IMR-90 (cell line): ENCODE measurements at regions not wholly inside any gene's neighbourhood (a gene's known extent, or its start where the extent isn't known, plus 50 kb on each side); places are given as distances from the start of the nearest gene placed in this dataset.

ENCODE experiments used
- ATAC-seq: fragments of 200-7000 bp; cut with Tn5 transposase; 2 replicates; pipeline ENCODE4 v1.9.1; 2020; ENCODE audit warnings: low read depth, mild to moderate bottlenecking, moderate library complexity
- BruUV-seq: library from RNA; stranded (reverse); fragments of 400-500 nt; replicated peaks from 2 replicates; lab custom pipeline; 2021; lab: Mats Ljungman, UMichigan
- CTCF ChIA-PET: fragments of 300-600 bp; formaldehyde crosslinking; extraction: SDS; loops from one replicate; lab custom pipeline; 2021; ENCODE audit warnings: antibody characterized with exemption; lab: Yijun Ruan, JAX
- POLR2A ChIA-PET: fragments of 300-600 bp; sonication (Branson Sonifier 250); formaldehyde crosslinking; loops from one replicate; lab custom pipeline; 2022; ENCODE audit warnings: antibody characterized with exemption; ENCODE audit not compliant: unreplicated experiment; lab: Charles Lee
- DNase-seq: peaks from one replicate; pipeline ENCODE4 v3.0.0; 2013
- H2AFZ ChIP-seq: replicated peaks from 2 replicates; pipeline ENCODE3; 2013; ENCODE audit warnings: low read length, mild to moderate bottlenecking; ENCODE audit not compliant: poor library complexity
- H2AK5ac ChIP-seq: 2 replicates; pipeline ENCODE4 v1.6.1; 2013; ENCODE audit warnings: low read depth, low read length, inconsistent platforms
- H2AK9ac ChIP-seq: replicated peaks from 2 replicates; pipeline ENCODE3; 2013; ENCODE audit warnings: mild to moderate bottlenecking, low read depth, low read length, moderate library complexity; ENCODE audit not compliant: poor library complexity
- H2BK120ac ChIP-seq: 2 replicates; pipeline ENCODE4 v1.6.1; 2013; ENCODE audit warnings: low read depth, low read length, inconsistent platforms
- H2BK15ac ChIP-seq: 3 replicates; pipeline ENCODE4 v1.6.1; 2013; ENCODE audit warnings: low read depth, low read length, inconsistent platforms
- H2BK20ac ChIP-seq: 2 replicates; pipeline ENCODE4 v1.6.1; 2013; ENCODE audit warnings: low read depth, mild to moderate bottlenecking, inconsistent platforms, low read length, moderate library complexity
- H2BK5ac ChIP-seq: 2 replicates; pipeline ENCODE4 v1.6.1; 2013; ENCODE audit warnings: mild to moderate bottlenecking, low read depth, low read length, inconsistent platforms; ENCODE audit not compliant: poor library complexity, severe bottlenecking
- H3K14ac ChIP-seq: replicated peaks from 2 replicates; pipeline ENCODE4 v1.6.1; 2013; ENCODE audit warnings: low read depth, low read length, inconsistent platforms
- H3K18ac ChIP-seq: 2 replicates; pipeline ENCODE4 v1.6.1; 2013; ENCODE audit warnings: low read depth, low read length, control low read depth
- H3K23ac ChIP-seq: 2 replicates; pipeline ENCODE4 v1.6.1; 2013; ENCODE audit warnings: low read depth, low read length, inconsistent platforms
- H3K27ac ChIP-seq: 2 replicates; pipeline ENCODE4 v1.5.1; 2013; ENCODE audit warnings: mild to moderate bottlenecking, control low read depth, low read length; ENCODE audit not compliant: insufficient read depth
- H3K27me3 ChIP-seq: 2 replicates; pipeline ENCODE4 v1.6.1; 2013; ENCODE audit warnings: low read length; ENCODE audit not compliant: control insufficient read depth, insufficient read depth
- H3K36me3 ChIP-seq: 2 replicates; pipeline ENCODE4 v1.6.1; 2013; ENCODE audit warnings: low read length, mixed read lengths; ENCODE audit not compliant: control insufficient read depth, insufficient read depth
- H3K4ac ChIP-seq: 2 replicates; pipeline ENCODE4 v1.6.1; 2013; ENCODE audit warnings: low read depth, low read length, inconsistent platforms
- H3K4me1 ChIP-seq: 2 replicates; pipeline ENCODE4 v1.6.1; 2013; ENCODE audit warnings: low read length, mixed read lengths; ENCODE audit not compliant: control insufficient read depth, insufficient read depth
- H3K4me2 ChIP-seq: 2 replicates; pipeline ENCODE4 v1.6.1; 2013; ENCODE audit warnings: low read depth, mild to moderate bottlenecking, control low read depth, low read length, moderate library complexity
- H3K4me3 ChIP-seq: 2 replicates; pipeline ENCODE4 v1.5.1; 2013; ENCODE audit warnings: low read depth, mild to moderate bottlenecking, control low read depth, low read length, moderate library complexity; ENCODE audit not compliant: insufficient read depth
- H3K56ac ChIP-seq: 2 replicates; pipeline ENCODE4 v1.6.1; 2013; ENCODE audit warnings: low read length, inconsistent platforms; ENCODE audit not compliant: insufficient read depth; ENCODE audit errors: extremely low read depth
- H3K79me1 ChIP-seq, 2 experiments: 2 replicates each; pipeline ENCODE4 v1.6.1; 2013; ENCODE audit warnings: low read length in 2 of 2, inconsistent platforms in 1 of 2, low read depth in 1 of 2
- H3K9ac ChIP-seq: 2 replicates; pipeline ENCODE4 v1.6.1; 2013; ENCODE audit warnings: low read depth, low read length, control low read depth
- H3K9me1 ChIP-seq: 2 replicates; pipeline ENCODE4 v1.6.1; 2013; ENCODE audit warnings: low read length, inconsistent platforms; ENCODE audit not compliant: insufficient read depth
- H3K9me3 ChIP-seq: 2 replicates; pipeline ENCODE4 v1.6.1; 2013; ENCODE audit warnings: low read length; ENCODE audit not compliant: control insufficient read depth, insufficient read depth
- H4K20me1 ChIP-seq: 2 replicates; pipeline ENCODE4 v1.6.1; 2013; ENCODE audit warnings: low read length, inconsistent platforms; ENCODE audit not compliant: insufficient read depth
- H4K5ac ChIP-seq: 2 replicates; pipeline ENCODE4 v1.6.1; 2013; ENCODE audit warnings: mild to moderate bottlenecking, low read depth, low read length, control low read depth
- H4K8ac ChIP-seq, 2 experiments: 2 replicates each; pipeline ENCODE4 v1.6.1; 2013; ENCODE audit warnings: low read depth in 2 of 2, low read length in 2 of 2, control low read depth in 1 of 2, inconsistent platforms in 1 of 2
- H4K91ac ChIP-seq: 2 replicates; pipeline ENCODE4 v1.6.1; 2013; ENCODE audit warnings: low read depth, low read length, inconsistent platforms; ENCODE audit not compliant: insufficient read depth
- BHLHE40 ChIP-seq: fragments of 150-350 bp; IDR thresholded peaks from 2 replicates; pipeline ENCODE4 v1.6.1; 2016; ENCODE audit warnings: mild to moderate bottlenecking, low read depth, low read length
- CEBPB ChIP-seq: IDR thresholded peaks from 2 replicates; pipeline ENCODE4 v1.6.1; 2012; ENCODE audit warnings: low read depth, low read length, improper control_type of control experiment
- CHD1 ChIP-seq: IDR thresholded peaks from 2 replicates; pipeline ENCODE4 v1.6.1; 2012; ENCODE audit warnings: low read depth, low read length, improper control_type of control experiment
- FOS ChIP-seq: fragments of 150-350 bp; IDR thresholded peaks from 2 replicates; pipeline ENCODE4 v1.6.1; 2016; ENCODE audit warnings: low read depth, low read length
- MAFK ChIP-seq: IDR thresholded peaks from 2 replicates; pipeline ENCODE4 v1.6.1; 2012; ENCODE audit warnings: low read depth, low read length, improper control_type of control experiment
- MAZ ChIP-seq: IDR thresholded peaks from 2 replicates; pipeline ENCODE4 v1.6.1; 2012; ENCODE audit warnings: low read depth, mild to moderate bottlenecking, low read length, improper control_type of control experiment, moderate library complexity, borderline replicate concordance
- MXI1 ChIP-seq: IDR thresholded peaks from 2 replicates; pipeline ENCODE4 v1.6.1; 2012; ENCODE audit warnings: low read depth, mild to moderate bottlenecking, low read length, moderate library complexity, borderline replicate concordance
- NFE2L2 ChIP-seq: fragments of 150-350 bp; IDR thresholded peaks from 2 replicates; pipeline ENCODE4 v1.6.1; 2016; ENCODE audit warnings: low read depth, mild to moderate bottlenecking, low read length
- POLR2A ChIP-seq: IDR thresholded peaks from 2 replicates; pipeline ENCODE4 v1.6.1; 2012; ENCODE audit warnings: mild to moderate bottlenecking, low read depth, low read length
- RAD21 ChIP-seq: IDR thresholded peaks from 2 replicates; pipeline ENCODE4 v1.6.1; 2012; ENCODE audit warnings: low read length, improper control_type of control experiment
- RCOR1 ChIP-seq: IDR thresholded peaks from 2 replicates; pipeline ENCODE4 v1.6.1; 2012; ENCODE audit warnings: mild to moderate bottlenecking, low read length, improper control_type of control experiment; ENCODE audit not compliant: insufficient replicate concordance
- RFX5 ChIP-seq: IDR thresholded peaks from 2 replicates; pipeline ENCODE4 v1.8.0; 2012; ENCODE audit warnings: low read depth, mild to moderate bottlenecking, low read length, moderate library complexity
- SMC3 ChIP-seq: fragments of 150-350 bp; IDR thresholded peaks from 2 replicates; pipeline ENCODE4 v1.6.1; 2016; ENCODE audit warnings: low read depth, mild to moderate bottlenecking, antibody characterized with exemption, low read length, moderate library complexity
- USF2 ChIP-seq: fragments of 150-350 bp; IDR thresholded peaks from 2 replicates; pipeline ENCODE4 v1.6.1; 2017; ENCODE audit warnings: mild to moderate bottlenecking, antibody characterized with exemption, low read length, low read depth
- WGBS, 2 experiments: methylation state at CpG; one replicate each; pipeline versions ENCODE4 v1.1.5 to v1.1.7; 2013; ENCODE audit warnings: missing lambda C conversion rate in 2 of 2; ENCODE audit not compliant: insufficient read length in 1 of 2; ENCODE audit errors: extremely low coverage in 2 of 2; 5-methylcytosine and 5-hydroxymethylcytosine counted together
- dilution Hi-C: fragments of 300-500 bp; cut with HindIII; formaldehyde crosslinking; loops from one replicate; pipeline ENCODE4 v1.14.3; 2018; ENCODE audit warnings: low sequenced_read_pairs; ENCODE audit not compliant: unreplicated experiment
- in situ Hi-C: fragments of 300-500 bp; cut with MboI; formaldehyde crosslinking; loops from 3 replicates; pipeline ENCODE4 v1.14.3; 2019; ENCODE audit warnings: low sequenced_read_pairs, inconsistent platforms, mixed read lengths
- intact Hi-C: fragments of 100-400 bp; cut with micrococcal nuclease; formaldehyde crosslinking; loops from 2 replicates; pipeline ENCODE4 v1.10.0; 2022
- TF ChIP-seq, protein P1 (sequence below): fragments of 150-350 bp; IDR thresholded peaks from 2 replicates; pipeline ENCODE4 v1.6.1; 2016; ENCODE audit warnings: low read depth, mild to moderate bottlenecking, low read length, moderate library complexity, borderline replicate concordance
- TF ChIP-seq, protein P2 (sequence below): conservative IDR thresholded peaks from 2 replicates; pipeline ENCODE4 v1.5.1; 2012; ENCODE audit warnings: mild to moderate bottlenecking, low read depth, low read length, improper control_type of control experiment

GRCh38 chr9:78940121-78940855, 631.5 kb upstream of the TLE4 start:
- H2BK120ac ChIP-seq: no peak overlapping the region
- H3K9me3 ChIP-seq: no peaks in the 10 kb centered on the region
- DNase-seq: no peak
- CTCF ChIA-PET: interaction anchor here (1.2 kb wide), 1 partner anchor 20 kb away, joined by 3 read pairs; no protein-coding TSS in a partner anchor
- H3K18ac ChIP-seq: no peak overlapping the region
- POLR2A ChIA-PET: no interaction called here
- WGBS, 2 experiments: no CpG with 5 or more reads among the region's 4 CpGs
- no peak overlapping the region for H2AK9ac ChIP-seq
- no peak overlapping the region for H3K4me3 ChIP-seq
- H4K91ac ChIP-seq: no peak overlapping the region
- H2BK20ac ChIP-seq: 0 out of 2 replicates have a peak overlapping the region, but pooled peaks have one; percentile 24
- no peak overlapping the region for H2BK15ac ChIP-seq
- no peaks in the 10 kb centered on the region for H3K79me1 ChIP-seq
- no peak overlapping the region for H4K5ac ChIP-seq
- H2BK5ac ChIP-seq: no peak overlapping the region
- dilution Hi-C loops: no loop called here
- in situ Hi-C loops: no loop called here
- no peak overlapping the region for H2AFZ ChIP-seq
- H3K36me3 ChIP-seq: no peaks in the 10 kb centered on the region
- no peak overlapping the region for H3K27ac ChIP-seq
- H4K8ac ChIP-seq: no peak overlapping the region
- H4K20me1 ChIP-seq: no peaks in the 10 kb centered on the region
- BruUV-seq: no TSS peak
- intact Hi-C loops: no loop called here
- H3K4ac ChIP-seq: no peak overlapping the region
- H3K4me1 ChIP-seq: peaks cover 2% of the 10 kb centered on the region; the same call in 1 of the 2 replicates
- no peaks in the 10 kb centered on the region for H3K27me3 ChIP-seq
- ATAC-seq: no peak
- H3K4me2 ChIP-seq: no peak overlapping the region
- TF ChIP-seq FOS (no peak), RCOR1 (no peak), POLR2A (no peak), CEBPB (no peak), MAFK (no peak), USF2 (no peak), SMC3 (no peak), CHD1 (no peak), MAZ (no peak), NFE2L2 (no peak), RAD21 (no peak), BHLHE40 (no peak), RFX5 (no peak), MXI1 (no peak)
- TF ChIP-seq, protein P1, sequence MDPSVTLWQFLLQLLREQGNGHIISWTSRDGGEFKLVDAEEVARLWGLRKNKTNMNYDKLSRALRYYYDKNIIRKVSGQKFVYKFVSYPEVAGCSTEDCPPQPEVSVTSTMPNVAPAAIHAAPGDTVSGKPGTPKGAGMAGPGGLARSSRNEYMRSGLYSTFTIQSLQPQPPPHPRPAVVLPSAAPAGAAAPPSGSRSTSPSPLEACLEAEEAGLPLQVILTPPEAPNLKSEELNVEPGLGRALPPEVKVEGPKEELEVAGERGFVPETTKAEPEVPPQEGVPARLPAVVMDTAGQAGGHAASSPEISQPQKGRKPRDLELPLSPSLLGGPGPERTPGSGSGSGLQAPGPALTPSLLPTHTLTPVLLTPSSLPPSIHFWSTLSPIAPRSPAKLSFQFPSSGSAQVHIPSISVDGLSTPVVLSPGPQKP: no peak
- TF ChIP-seq, protein P2, sequence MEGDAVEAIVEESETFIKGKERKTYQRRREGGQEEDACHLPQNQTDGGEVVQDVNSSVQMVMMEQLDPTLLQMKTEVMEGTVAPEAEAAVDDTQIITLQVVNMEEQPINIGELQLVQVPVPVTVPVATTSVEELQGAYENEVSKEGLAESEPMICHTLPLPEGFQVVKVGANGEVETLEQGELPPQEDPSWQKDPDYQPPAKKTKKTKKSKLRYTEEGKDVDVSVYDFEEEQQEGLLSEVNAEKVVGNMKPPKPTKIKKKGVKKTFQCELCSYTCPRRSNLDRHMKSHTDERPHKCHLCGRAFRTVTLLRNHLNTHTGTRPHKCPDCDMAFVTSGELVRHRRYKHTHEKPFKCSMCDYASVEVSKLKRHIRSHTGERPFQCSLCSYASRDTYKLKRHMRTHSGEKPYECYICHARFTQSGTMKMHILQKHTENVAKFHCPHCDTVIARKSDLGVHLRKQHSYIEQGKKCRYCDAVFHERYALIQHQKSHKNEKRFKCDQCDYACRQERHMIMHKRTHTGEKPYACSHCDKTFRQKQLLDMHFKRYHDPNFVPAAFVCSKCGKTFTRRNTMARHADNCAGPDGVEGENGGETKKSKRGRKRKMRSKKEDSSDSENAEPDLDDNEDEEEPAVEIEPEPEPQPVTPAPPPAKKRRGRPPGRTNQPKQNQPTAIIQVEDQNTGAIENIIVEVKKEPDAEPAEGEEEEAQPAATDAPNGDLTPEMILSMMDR: no peak
- no peak overlapping the region for H3K56ac ChIP-seq
- no peak overlapping the region for H3K23ac ChIP-seq
- no peaks in the 10 kb centered on the region for H3K9me1 ChIP-seq
- no peak overlapping the region for H2AK5ac ChIP-seq
- H3K14ac ChIP-seq: peak overlapping the region; percentile 34; the same call in 1 of the 2 replicates
- H3K9ac ChIP-seq: no peak overlapping the region
